Neuronal stem cell (in vitro differentiated cells): ENCODE measurements at regions not wholly inside any gene's neighbourhood (a gene's known extent, or its start where the extent isn't known, plus 50 kb on each side); places are given as distances from the start of the nearest gene placed in this dataset.
"Not testable (repeated sequence)": the region's sequence is repeated elsewhere in the genome, so short reads cannot be mapped to it uniquely, and the experiment has no call there.

Source experiments
- DNase-seq: peaks from one replicate; pipeline ENCODE4 v3.0.0-alpha.2; 2013; ENCODE audit warnings: low spot score
- H2AFZ ChIP-seq: one replicate; pipeline ENCODE4 v1.6.1; 2013; ENCODE audit warnings: mild to moderate bottlenecking, low read length, inconsistent platforms
- H2AK5ac ChIP-seq: 2 replicates; pipeline ENCODE4 v1.6.1; 2013; ENCODE audit warnings: low read depth, mild to moderate bottlenecking, inconsistent platforms, low read length, moderate library complexity, mixed read lengths
- H2BK120ac ChIP-seq: 2 replicates; pipeline ENCODE4 v1.6.1; 2013; ENCODE audit warnings: low read depth, mild to moderate bottlenecking, inconsistent platforms, low read length, moderate library complexity, mixed read lengths
- H2BK12ac ChIP-seq: one replicate; pipeline ENCODE4 v1.6.1; 2013; ENCODE audit warnings: low read length, inconsistent platforms
- H2BK15ac ChIP-seq: 2 replicates; pipeline ENCODE4 v1.6.1; 2013; ENCODE audit warnings: mild to moderate bottlenecking, low read length, inconsistent platforms, mixed read lengths
- H2BK5ac ChIP-seq: one replicate; pipeline ENCODE4 v1.6.1; 2013; ENCODE audit warnings: inconsistent platforms, mild to moderate bottlenecking, low read length, moderate library complexity
- H3K14ac ChIP-seq: one replicate; pipeline ENCODE4 v1.6.1; 2013; ENCODE audit warnings: low read length, inconsistent platforms
- H3K18ac ChIP-seq: 2 replicates; pipeline ENCODE4 v1.6.1; 2013; ENCODE audit warnings: low read length, inconsistent platforms
- H3K23ac ChIP-seq: 2 replicates; pipeline ENCODE4 v1.6.1; 2013; ENCODE audit warnings: low read depth, mild to moderate bottlenecking, mixed read lengths, low read length, inconsistent platforms; ENCODE audit not compliant: poor library complexity
- H3K27ac ChIP-seq: replicated peaks from 3 replicates; pipeline ENCODE4 v1.5.1; 2013; ENCODE audit warnings: low read length, inconsistent platforms
- H3K27me3 ChIP-seq, 3 experiments: 2 replicates each; pipeline ENCODE4 v1.6.1; 2013; ENCODE audit warnings: low read length in 3 of 3, mild to moderate bottlenecking in 2 of 3, inconsistent platforms in 1 of 3, low read depth in 1 of 3, mixed read lengths in 1 of 3, moderate library complexity in 1 of 3; ENCODE audit not compliant: control insufficient read depth in 3 of 3, insufficient read depth in 3 of 3
- H3K36me3 ChIP-seq, 2 donors: replicated peaks in 1 of 2; 2 replicates each; pipeline ENCODE4 v1.6.1; 2013; ENCODE audit warnings: low read length in 2 of 2; ENCODE audit not compliant: control insufficient read depth in 2 of 2, insufficient read depth in 2 of 2
- H3K4ac ChIP-seq: 2 replicates; pipeline ENCODE4 v1.6.1; 2013; ENCODE audit warnings: inconsistent platforms, mild to moderate bottlenecking, low read length, moderate library complexity
- H3K4me1 ChIP-seq, 2 donors: 1 replicate in 1 of 2; 2 replicates in 1 of 2; pipeline ENCODE4 v1.6.1; 2013; ENCODE audit warnings: low read length in 2 of 2, low read depth in 1 of 2; ENCODE audit not compliant: control insufficient read depth in 2 of 2, insufficient read depth in 1 of 2
- H3K4me2 ChIP-seq: one replicate; pipeline ENCODE4 v1.6.1; 2013; ENCODE audit warnings: mild to moderate bottlenecking, low read length, inconsistent platforms; ENCODE audit not compliant: insufficient read depth, poor library complexity, severe bottlenecking
- H3K4me3 ChIP-seq, 2 donors: 2 replicates each; pipeline ENCODE4 v1.5.1; 2013; ENCODE audit warnings: low read length in 2 of 2, mild to moderate bottlenecking in 2 of 2, inconsistent platforms in 1 of 2, moderate library complexity in 1 of 2
- H3K79me1 ChIP-seq: one replicate; pipeline ENCODE4 v1.6.1; 2013; ENCODE audit warnings: low read depth, mild to moderate bottlenecking, inconsistent platforms, low read length, moderate library complexity
- H3K9ac ChIP-seq: one replicate; pipeline ENCODE4 v1.6.1; 2013; ENCODE audit warnings: mild to moderate bottlenecking, low read depth, low read length, inconsistent platforms; ENCODE audit not compliant: poor library complexity
- H3K9me3 ChIP-seq, 2 donors: replicated peaks in 1 of 2; 2 replicates each; pipeline versions ENCODE3 to v1.6.1; 2013; ENCODE audit warnings: low read length in 2 of 2, mild to moderate bottlenecking in 2 of 2, inconsistent platforms in 1 of 2, low read depth in 1 of 2, mixed read lengths in 1 of 2, moderate library complexity in 1 of 2; ENCODE audit not compliant: control insufficient read depth in 2 of 2, insufficient read depth in 1 of 2
- H4K8ac ChIP-seq: one replicate; pipeline ENCODE4 v1.6.1; 2013; ENCODE audit warnings: low read depth, mild to moderate bottlenecking, inconsistent platforms, low read length, moderate library complexity
- H4K91ac ChIP-seq: one replicate; pipeline ENCODE4 v1.6.1; 2013; ENCODE audit warnings: low read length, low read depth, mild to moderate bottlenecking, inconsistent platforms; ENCODE audit not compliant: poor library complexity
- WGBS, 2 donors: extraction: QIAGEN DNeasy Blood & Tissue Kit; methylation state at CpG; one replicate each; pipeline ENCODE4 v1.1.7; 2013; ENCODE audit warnings: missing lambda C conversion rate in 2 of 2, mixed read lengths in 1 of 2; ENCODE audit not compliant: insufficient read length in 2 of 2, insufficient replicate concordance in 1 of 2; ENCODE audit errors: extremely low coverage in 2 of 2; 5-methylcytosine and 5-hydroxymethylcytosine counted together

DNA sequence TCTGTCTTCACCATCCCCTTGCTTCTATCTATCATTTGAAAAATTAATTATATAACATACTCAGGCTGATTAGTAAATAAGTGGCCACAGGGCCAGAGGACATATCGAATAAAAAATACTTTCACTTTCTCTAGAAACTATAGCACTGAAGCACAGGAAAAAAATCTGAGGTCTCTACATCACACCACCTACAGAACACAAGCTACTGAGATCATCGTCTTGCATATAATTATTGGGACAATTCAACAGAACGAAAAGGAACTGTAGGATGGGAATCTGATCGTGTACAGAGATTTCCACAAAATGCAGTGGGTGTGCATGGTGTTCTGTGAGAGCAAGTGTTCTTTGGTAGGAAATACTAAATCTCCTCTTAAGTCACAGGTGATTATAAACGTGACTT, 289.6 kb upstream of the ERCC4 start:
- H2BK15ac ChIP-seq = no peak overlapping the region
- H3K4me2 ChIP-seq = no peak overlapping the region
- no peak overlapping the region for H3K18ac ChIP-seq
- no peak for DNase-seq
- H2AFZ ChIP-seq = no peak overlapping the region
- no peak overlapping the region for H3K14ac ChIP-seq
- H3K4ac ChIP-seq = no peak overlapping the region
- H2BK12ac ChIP-seq = no peak overlapping the region
- peaks cover 0 to 2% of the 10 kb centered on the region in 2 donors for H3K9me3 ChIP-seq
- H3K23ac ChIP-seq = no peak overlapping the region
- H3K27me3 ChIP-seq = no peaks in the 10 kb centered on the region
- H4K8ac ChIP-seq = no peak overlapping the region
- no peaks in the 10 kb centered on the region for H3K4me1 ChIP-seq
- no peak overlapping the region for H2AK5ac ChIP-seq
- H4K91ac ChIP-seq = no peak overlapping the region
- WGBS, 2 donors = no CpG with 5 or more reads among the region's 5 CpGs
- H3K27ac ChIP-seq = no peak overlapping the region
- no peak overlapping the region for H2BK5ac ChIP-seq
- no peak overlapping the region for H2BK120ac ChIP-seq
- no peak overlapping the region for H3K4me3 ChIP-seq
- no peaks in the 10 kb centered on the region for H3K79me1 ChIP-seq
- no peak overlapping the region for H3K9ac ChIP-seq
- H3K36me3 ChIP-seq = no peaks in the 10 kb centered on the region

- Histone ChIP-seq H2AFZ (no peak overlapping the region), H3K27ac (no peak overlapping the region), H2BK120ac (no peak overlapping the region), H3K27me3 (no peaks in the 10 kb centered on the region), H3K14ac (no peak overlapping the region), H4K91ac (no peak overlapping the region), H3K4me1 (no peaks in the 10 kb centered on the region), H3K9ac (no peak overlapping the region), H2BK12ac (no peak overlapping the region), H2BK5ac (no peak overlapping the region), H2AK5ac (no peak overlapping the region), H3K4me2 (no peak overlapping the region), H3K23ac (no peak overlapping the region), H3K79me1 (no peaks in the 10 kb centered on the region), H3K36me3 (no peaks in the 10 kb centered on the region), H4K8ac (no peak overlapping the region), H3K18ac (no peak overlapping the region), H3K4me3 (no peak overlapping the region), H3K4ac (no peak overlapping the region), H3K9me3 (peaks cover 0 to 2% of the 10 kb centered on the region in 2 donors), H2BK15ac (no peak overlapping the region)
- WGBS, 2 donors = no CpG with 5 or more reads among the region's 2 CpGs
- no peak for DNase-seq
Observed at GRCh38 chr16:13631213-13631767, 288.7 kb upstream of the ERCC4 start.

DNA sequence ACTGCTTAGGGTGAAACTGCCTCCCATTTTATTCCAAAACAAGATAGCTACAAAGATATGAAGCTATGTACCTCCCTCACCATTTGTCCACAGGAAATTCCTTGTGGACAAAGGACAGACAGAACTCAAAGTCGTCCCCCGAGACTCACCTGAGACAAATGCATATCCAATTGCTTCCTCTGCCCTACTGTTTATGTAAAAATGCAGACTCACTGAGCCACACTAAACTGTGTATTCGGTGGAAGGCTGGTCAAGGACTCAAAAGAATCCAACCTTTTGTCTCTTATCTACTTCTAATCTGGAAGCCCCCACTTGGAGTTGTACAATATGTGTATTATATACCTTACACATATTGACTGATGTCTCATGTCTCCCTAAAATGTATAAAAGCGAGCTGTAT, 288.0 kb upstream of the ERCC4 start:
- Histone ChIP-seq H3K27me3 (no peaks in the 10 kb centered on the region), H4K8ac (no peak overlapping the region), H3K9me3 (peaks cover 0 to 4% of the 10 kb centered on the region in 2 donors), H2BK120ac (no peak overlapping the region), H2BK15ac (no peak overlapping the region), H3K9ac (no peak overlapping the region), H3K4me1 (no peaks in the 10 kb centered on the region), H3K36me3 (no peaks in the 10 kb centered on the region), H3K23ac (no peak overlapping the region), H3K18ac (no peak overlapping the region), H3K4me3 (no peak overlapping the region), H4K91ac (no peak overlapping the region), H3K14ac (no peak overlapping the region), H3K79me1 (no peaks in the 10 kb centered on the region), H2BK12ac (no peak overlapping the region), H3K4me2 (no peak overlapping the region), H2BK5ac (no peak overlapping the region), H3K4ac (no peak overlapping the region), H2AFZ (no peak overlapping the region), H3K27ac (no peak overlapping the region), H2AK5ac (no peak overlapping the region)
- WGBS, 2 donors = no CpG with 5 or more reads among the region's 4 CpGs
- DNase-seq = no peak

DNA sequence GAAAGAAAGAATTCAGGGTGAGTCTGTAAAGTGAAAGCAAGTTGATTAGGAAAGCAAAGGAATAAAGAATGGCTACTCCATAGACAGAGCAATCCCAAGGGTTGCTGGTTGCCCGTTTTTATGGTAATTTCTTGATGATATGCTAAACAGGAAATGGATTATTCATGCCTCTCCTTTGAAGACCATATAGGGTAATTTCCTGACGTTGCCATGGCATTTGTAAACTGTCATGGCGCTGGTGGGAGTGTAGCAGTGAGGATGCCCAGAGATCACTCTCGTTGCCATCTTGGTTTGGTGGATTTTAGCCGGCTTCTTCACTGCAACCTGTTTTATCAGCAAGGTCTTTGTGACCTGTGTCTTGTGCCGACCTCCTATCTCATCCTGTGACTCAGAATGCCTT, 287.4 kb upstream of the ERCC4 start:
- not testable (repeated sequence) for H2AK5ac ChIP-seq, H3K4me2 ChIP-seq, H3K4ac ChIP-seq, H4K8ac ChIP-seq, H3K4me3 ChIP-seq, H2BK5ac ChIP-seq, H3K9me3 ChIP-seq, H3K79me1 ChIP-seq, DNase-seq, H2AFZ ChIP-seq, H3K14ac ChIP-seq, H3K27me3 ChIP-seq, H2BK120ac ChIP-seq, H3K23ac ChIP-seq, H3K27ac ChIP-seq, H2BK12ac ChIP-seq, H4K91ac ChIP-seq, H3K18ac ChIP-seq, H3K4me1 ChIP-seq, H3K9ac ChIP-seq, H3K36me3 ChIP-seq, H2BK15ac ChIP-seq
- no CpG with 5 or more reads among the region's 6 CpGs for WGBS, 2 donors
